GM19351 (cell line): ENCODE measurements at regions not wholly inside any gene's neighbourhood (a gene's known extent, or its start where the extent isn't known, plus 50 kb on each side); places are given as distances from the start of the nearest gene placed in this dataset.
"Not testable (repeated sequence)": the region's sequence is repeated elsewhere in the genome, so short reads cannot be mapped to it uniquely, and the experiment has no call there.

Experiments used
- ATAC-seq: cut with Tn5 transposase; IDR thresholded peaks from one replicate; pipeline ENCODE4 v1.9.1; 2021; ENCODE audit warnings: mild to moderate bottlenecking, moderate library complexity; ENCODE audit not compliant: unreplicated experiment

DNA sequence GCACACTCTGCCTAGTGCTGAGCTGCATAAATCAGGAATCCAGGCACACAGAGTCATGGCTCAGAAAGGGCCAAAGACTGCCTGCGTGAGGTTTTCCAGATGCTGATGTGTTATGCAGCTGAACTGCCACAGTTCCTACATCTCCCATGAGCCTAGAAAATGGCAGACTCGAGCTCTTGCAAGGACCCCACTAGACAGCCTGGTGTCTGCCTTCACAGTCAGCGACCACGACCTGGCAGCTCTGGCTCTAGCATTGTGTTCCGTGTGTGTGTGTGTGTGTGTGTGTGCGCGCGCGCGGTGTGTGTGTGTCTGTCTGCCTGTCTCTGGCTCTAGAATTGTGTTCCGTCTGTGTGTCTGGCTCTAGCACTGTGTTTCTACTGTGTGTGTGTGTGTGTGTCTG lies 203.6 kb upstream of the AGTR2 start:
- no peak for ATAC-seq

DNA sequence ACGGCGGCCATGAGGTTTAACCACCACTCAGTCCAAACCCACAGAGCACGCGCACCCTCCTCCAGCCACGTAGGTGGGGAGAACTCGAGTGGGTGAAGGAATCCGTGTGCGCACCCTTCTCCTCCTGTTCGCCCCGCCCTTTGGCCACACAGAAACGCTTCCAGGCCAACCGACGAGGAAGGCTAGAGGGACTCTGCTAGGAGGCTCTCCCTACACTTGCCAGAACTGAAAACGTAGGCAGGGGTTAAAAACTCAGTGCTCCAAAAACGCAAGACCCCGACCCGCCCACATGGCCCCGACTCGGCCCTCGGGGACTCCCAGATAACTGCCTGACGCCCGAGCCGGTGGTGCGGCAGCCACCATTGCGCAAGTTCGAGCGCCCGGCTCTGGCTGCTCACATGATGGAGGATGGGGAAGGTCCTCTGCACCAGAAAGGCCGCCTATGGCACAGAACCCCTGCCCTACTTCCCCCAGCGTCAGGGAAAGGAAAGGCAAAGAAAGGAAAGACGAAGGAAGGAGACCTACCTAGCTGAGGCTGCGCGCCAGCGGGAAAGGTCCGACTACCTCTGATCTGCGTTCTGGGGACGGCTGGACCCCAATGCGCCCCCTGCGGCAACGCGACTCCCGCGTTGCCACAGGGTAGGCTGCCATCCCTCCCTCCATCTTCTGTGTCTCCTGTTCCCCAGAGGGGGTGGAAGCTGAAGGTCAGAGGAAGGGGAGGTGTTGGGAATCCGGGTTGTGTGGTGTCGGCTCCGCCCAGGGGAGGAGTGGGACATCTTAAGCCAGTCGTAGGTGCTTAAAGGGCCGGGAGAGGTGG lies 201.9 kb upstream of the AGTR2 start:
- peak; percentile 66 for ATAC-seq

DNA sequence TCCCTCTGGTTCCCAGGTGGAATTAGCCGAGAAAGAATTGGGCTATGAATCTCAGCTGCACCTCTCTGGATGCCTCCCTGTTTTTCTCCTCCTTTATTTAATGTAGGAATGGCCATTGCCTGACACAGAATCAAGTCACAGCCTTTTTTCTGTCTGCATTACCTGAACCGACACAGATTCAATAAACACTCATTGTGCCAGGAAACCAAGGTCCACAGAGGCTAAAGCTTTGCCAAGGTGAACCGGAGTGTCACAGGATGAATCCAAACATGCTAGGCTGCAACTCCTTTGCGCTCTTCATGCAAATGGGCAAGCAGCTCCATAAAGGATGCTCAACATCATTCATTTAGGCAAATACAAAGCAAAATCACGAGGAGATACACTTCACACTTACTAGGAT lies 199.8 kb upstream of the AGTR2 start:
- ATAC-seq = no peak

DNA sequence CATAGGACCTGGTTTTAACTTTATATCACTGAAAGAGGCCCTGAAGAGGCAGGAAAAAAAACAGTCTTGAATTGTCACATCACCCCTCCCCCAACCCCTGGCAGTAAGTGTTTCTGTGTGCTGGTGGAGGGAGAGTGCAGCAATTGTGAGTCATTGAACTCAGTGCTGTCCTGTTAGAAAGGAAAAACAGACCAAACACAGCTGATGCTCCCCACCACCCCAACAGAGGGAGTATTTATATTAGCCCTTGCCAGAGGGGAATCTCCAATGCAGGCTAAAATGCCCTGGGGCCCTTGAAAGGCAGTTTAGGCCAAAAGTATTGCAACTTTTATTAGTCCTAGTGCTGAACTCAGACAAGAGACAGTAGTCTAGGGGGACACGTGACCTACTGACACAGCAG lies 197.8 kb upstream of the AGTR2 start:
- no peak for ATAC-seq

DNA sequence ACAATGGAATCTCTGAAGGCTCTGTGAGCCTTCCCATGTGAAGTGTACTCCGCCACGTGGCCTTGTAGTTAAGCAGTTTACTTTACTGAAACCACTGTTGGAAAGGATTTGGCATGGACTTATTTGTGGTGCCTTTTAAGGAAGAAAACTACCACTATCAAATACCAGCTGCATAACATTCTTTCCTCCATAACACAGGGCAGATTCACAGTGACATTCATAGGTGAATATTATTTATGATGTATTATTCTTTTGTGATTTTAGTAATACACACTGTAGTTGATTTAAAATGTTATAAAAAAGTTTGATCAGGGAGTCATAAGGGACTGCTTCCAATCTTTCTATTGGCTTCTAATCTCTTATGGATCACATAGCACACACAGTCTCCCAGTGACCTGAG lies 192.5 kb upstream of the AGTR2 start:
- no peak for ATAC-seq

DNA sequence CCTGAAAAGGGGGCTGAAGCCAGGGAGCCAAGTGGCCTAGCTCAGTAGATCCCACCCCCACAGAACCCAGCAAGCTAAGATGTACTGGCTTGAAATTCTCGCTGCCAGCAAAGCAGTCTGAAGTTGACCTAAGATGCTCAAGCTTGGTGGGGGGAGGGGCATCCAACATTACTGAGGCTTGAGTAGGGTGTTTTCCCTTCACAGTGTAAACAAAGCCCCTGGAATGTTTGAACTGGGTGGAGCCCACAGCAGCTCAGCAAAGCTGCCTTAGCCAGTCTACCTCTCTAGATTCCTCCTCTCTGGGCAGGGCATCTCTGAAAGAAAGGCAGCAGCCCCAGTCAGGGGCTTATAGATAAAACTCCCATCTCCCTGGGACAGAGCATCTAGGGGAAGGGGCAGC lies 187.4 kb upstream of the AGTR2 start:
- ATAC-seq = not testable (repeated sequence)

DNA sequence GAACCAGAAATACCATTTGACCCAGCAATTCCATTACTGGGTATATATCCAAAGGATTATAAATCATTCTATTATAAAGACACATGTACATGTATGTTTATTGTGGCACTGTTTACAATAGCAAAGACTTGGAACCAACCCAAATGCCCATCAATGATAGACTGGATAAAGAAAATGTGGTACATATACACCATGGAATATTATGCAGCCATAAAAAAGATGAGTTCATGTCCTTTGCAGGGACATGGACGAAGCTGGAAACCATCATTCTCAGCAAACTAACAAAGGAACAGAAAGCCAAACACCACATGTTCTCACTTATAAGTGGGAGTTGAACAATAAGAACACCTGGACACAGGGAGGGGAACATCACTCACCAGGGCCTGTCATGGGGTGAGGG lies 183.1 kb upstream of the AGTR2 start:
- ATAC-seq = not testable (repeated sequence)

DNA sequence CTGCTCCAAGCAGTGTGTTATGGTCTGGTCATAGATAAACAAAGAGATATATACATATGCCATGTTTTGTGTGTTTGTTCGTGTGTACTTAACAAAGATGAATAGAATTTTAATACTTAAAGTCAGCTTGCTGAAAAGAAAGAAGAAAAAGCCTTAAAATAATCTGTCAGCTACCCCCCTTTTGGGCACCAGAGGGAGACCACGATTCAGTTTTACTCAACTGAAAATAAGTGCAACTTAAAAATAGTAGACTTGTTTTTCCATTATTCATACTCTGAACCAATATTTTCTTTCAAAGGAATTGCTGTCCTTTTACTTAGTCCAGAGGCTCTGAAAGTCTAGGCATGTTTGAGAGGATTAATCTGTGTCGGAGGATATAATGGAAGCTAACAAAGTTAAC lies 181.7 kb upstream of the AGTR2 start:
- peak; percentile 68 for ATAC-seq

DNA sequence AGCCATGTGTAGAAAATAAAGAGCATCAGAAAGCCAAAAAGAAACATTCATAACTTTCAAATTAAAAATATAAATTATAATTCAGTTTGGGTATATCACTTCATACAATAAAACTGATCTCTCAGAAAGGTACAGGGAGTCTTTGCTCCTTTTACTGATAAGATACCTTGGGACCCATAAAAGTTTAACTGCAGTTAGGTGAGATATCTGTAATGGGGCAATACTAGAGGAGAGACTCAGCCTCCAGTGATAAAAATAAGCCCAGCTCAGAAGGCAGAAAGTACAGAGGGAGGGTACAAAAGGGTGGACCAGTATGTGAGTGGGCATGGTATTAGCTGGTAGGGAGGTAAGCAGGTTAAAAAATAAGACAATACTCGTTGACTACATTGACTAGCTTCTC lies 180.9 kb upstream of the AGTR2 start:
- ATAC-seq = no peak

DNA sequence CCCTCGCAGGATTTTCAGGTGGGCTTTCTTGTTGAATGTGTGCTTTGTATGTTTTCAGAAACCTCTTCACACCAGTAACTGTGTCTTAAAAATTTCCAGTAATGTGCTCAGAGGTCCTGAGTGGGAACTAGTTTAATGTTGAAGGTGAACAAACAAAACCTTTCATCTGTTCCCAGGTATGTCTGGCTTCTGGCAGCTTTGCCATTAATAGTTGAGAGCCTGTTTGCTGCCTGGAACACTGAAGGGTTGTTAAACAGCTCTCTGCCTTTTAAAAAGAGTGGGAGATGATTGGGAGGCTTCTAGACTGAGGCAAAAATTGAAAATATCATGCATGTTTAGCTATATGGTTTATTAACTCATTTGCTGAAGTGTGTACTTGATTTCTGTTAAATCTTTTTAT lies 161.2 kb upstream of the AGTR2 start:
- peak; percentile 1 for ATAC-seq

DNA sequence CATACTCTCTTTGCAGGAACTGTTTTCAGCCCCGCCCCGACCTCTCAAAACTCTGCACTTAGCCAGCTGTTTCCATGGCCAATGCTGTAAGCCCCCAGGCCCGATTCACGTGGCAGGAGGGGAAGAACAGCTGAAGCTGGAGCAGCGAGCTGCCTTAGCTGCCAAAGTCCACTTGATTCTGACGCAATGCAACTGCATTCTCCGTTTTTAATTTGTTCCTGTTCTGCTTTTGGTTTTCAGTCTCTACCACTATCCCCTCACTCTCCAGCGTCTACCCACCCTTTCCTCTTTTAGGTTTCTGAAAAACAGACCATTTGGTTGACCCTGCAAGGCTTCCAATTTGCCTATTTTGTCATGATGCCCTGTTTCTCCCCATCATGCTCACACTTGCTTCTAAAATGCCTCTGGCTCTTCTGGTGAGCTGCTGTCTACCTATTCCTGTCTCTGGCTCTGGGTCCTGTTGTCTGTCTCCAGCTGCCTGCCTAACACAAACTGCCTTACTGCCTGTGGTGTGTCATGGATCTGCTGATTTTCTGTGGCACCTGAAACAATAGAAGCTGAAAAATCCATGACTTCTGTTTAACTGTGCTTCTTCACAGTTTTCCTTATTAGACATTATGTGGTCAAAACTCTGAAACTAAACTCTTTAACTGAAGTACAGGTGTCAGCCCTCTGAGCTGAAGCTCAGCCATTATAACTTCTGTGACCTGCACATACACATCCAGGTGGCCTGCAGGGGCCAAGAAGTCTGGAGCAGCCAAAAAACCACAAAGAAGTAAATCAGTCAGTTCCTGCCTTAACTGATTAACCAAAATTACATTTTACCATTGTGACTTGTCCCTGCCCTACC lies 160.5 kb upstream of the AGTR2 start:
- ATAC-seq = peak; percentile 82

DNA sequence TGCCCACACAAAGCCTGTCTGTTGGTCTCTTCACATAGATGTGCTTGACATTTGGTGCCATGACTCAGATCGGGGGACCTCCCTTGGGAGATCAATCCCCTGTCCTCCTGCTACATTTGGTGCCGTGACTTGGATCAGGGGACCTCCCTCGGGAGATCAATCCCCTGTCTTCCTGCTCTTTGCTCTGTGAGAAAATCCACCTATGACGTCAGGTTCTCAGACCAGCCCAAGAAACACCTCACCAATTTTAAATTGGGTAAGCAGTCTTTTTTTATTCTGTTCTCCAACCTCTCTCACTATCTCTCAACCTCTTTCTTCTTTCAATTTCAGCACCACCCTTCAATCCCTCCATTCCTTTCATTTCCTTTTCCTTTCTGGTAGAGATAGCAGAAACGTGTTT lies 159.6 kb upstream of the AGTR2 start:
- ATAC-seq = no peak

DNA sequence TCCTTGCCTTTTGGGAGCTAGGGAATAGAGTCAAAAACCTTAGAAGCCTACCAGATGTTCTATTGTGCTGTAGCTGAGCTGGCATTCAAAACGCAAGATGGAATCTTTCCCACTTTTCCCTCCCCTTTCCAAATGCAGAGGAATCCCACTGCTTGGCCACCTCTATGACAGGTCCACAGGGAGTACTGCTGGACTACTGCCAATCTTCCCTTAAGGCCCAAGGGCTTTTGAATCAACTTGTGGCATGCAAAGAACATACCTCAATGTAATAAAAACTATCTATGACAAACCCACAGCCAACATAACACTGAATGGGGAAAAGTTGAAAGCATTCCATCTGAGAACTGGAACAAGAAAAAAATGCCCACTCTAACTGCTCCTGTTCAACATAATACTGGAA lies 139.2 kb upstream of the AGTR2 start:
- no peak for ATAC-seq
